NB4 (cell line): ENCODE measurements at regions not wholly inside any gene's neighbourhood (a gene's known extent, or its start where the extent isn't known, plus 50 kb on each side); places are given as distances from the start of the nearest gene placed in this dataset.

ENCODE experiments used
- DNase-seq: peaks from one replicate; pipeline ENCODE4 v3.0.0; 2010; ENCODE audit warnings: low read depth
- H3K4me3 ChIP-seq: one replicate; pipeline ENCODE4 v1.5.1; 2011; ENCODE audit warnings: mild to moderate bottlenecking, low read depth, low read length, moderate library complexity
- CTCF ChIP-seq: IDR thresholded peaks from one replicate; pipeline ENCODE4 v1.5.1; 2012; ENCODE audit warnings: low read depth, low read length
- MAX ChIP-seq: IDR thresholded peaks from 2 replicates; pipeline ENCODE4 v1.6.1; 2011; ENCODE audit warnings: low read depth, low read length
- MYC ChIP-seq: IDR thresholded peaks from 2 replicates; pipeline ENCODE4 v1.6.1; 2011; ENCODE audit warnings: low read depth, low read length
- POLR2A ChIP-seq: IDR thresholded peaks from 2 replicates; pipeline ENCODE4 v1.6.1; 2011; ENCODE audit warnings: mild to moderate bottlenecking; ENCODE audit not compliant: insufficient read length; ENCODE audit errors: extremely low read depth

- H3K4me3 ChIP-seq = no peak overlapping the region
- DNase-seq = no peak
- TF ChIP-seq POLR2A = no peak
- TF ChIP-seq MYC = no peak
- TF ChIP-seq CTCF = no peak
- no peak for TF ChIP-seq MAX
Observed at GRCh38 chr4:35835893-35836292, 408.4 kb downstream of the ARAP2 start.

GRCh38 chr4:35836596-35836995 lies 407.7 kb downstream of the ARAP2 start:
- TF ChIP-seq POLR2A (no peak), MYC (no peak), CTCF (no peak), MAX (no peak)
- no peak for DNase-seq
- H3K4me3 ChIP-seq = no peak overlapping the region

GRCh38 chr4:35867057-35867456 lies 377.3 kb downstream of the ARAP2 start:
- no peak overlapping the region for H3K4me3 ChIP-seq
- no peak for DNase-seq
- TF ChIP-seq MYC (no peak), MAX (no peak), POLR2A (no peak), CTCF (no peak)

- DNase-seq = no peak
- no peak for TF ChIP-seq POLR2A
- TF ChIP-seq MYC = no peak
- TF ChIP-seq MAX = no peak
- TF ChIP-seq CTCF = no peak
Observed at GRCh38 chr4:35872273-35872672, 372.0 kb downstream of the ARAP2 start.

GRCh38 chr4:35879479-35879878 lies 364.8 kb downstream of the ARAP2 start:
- no peak for DNase-seq
- no peak overlapping the region for H3K4me3 ChIP-seq
- TF ChIP-seq MYC (no peak), POLR2A (no peak), CTCF (no peak), MAX (no peak)

More at GRCh38 chr4:35872273-35872672, 372.0 kb downstream of the ARAP2 start:
- H3K4me3 ChIP-seq = no peak overlapping the region

- H3K4me3 ChIP-seq = no peak overlapping the region
- TF ChIP-seq MYC = no peak
- no peak for TF ChIP-seq MAX
- TF ChIP-seq CTCF = no peak
- TF ChIP-seq POLR2A = no peak
- no peak for DNase-seq
Observed at GRCh38 chr4:35883108-35883507, 361.2 kb downstream of the ARAP2 start.
